DND-41 (cell line): ENCODE measurements at regions not wholly inside any gene's neighbourhood (a gene's known extent, or its start where the extent isn't known, plus 50 kb on each side); places are given as distances from the start of the nearest gene placed in this dataset.

Source experiments
- CTCF ChIP-seq: IDR thresholded peaks from 2 replicates; pipeline ENCODE4 v1.5.1; 2012; ENCODE audit warnings: borderline replicate concordance, low read length, moderate library complexity, mild to moderate bottlenecking; ENCODE audit not compliant: poor library complexity, severe bottlenecking; ENCODE audit errors: extremely low read depth
- EZH2 ChIP-seq: IDR thresholded peaks from 3 replicates; pipeline ENCODE4 v1.6.1; 2012; ENCODE audit warnings: borderline replicate concordance, low read depth, mild to moderate bottlenecking, moderate library complexity, low read length, inconsistent platforms; ENCODE audit not compliant: severe bottlenecking

- TF ChIP-seq EZH2 (no peak), CTCF (no peak)
These were observed 524.6 kb upstream of the ZEB2 start for GRCh38 chr2:145044491-145044890.
